ENCODE measurements at regions not wholly inside any gene's neighbourhood (a gene's known extent, or its start where the extent isn't known, plus 50 kb on each side); places are given as distances from the start of the nearest gene placed in this dataset.
A peak's percentile ranks its signal among the peaks of the same experiment; 100 is the strongest.

DNA sequence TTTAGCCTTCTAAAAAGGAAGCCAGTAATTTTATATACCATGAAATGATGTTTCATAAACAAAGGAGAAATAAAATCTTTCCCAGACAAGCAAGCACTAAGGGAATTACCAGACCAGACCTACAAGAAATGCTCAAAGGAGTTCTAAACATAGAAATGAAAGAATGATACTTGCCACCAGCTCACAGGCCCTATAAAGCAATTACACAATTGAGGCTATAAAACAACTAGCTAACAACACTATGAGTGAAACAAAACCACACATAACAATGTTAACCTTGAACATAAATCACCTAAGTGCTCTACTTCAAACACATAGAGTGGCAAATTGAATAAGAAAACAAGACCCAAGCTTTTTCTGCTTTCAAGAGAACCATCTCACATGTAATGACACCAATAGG, 123.8 kb downstream of the BARHL2 start:
- ATAC-seq: no peak
- FAIRE-seq: peak; percentile 41
- intact Hi-C loops (cut with DNase I): no loop called here

GRCh38 chr1:90591970-90592356, 125.1 kb downstream of the BARHL2 start:
- H3K27ac ChIP-seq: no peak overlapping the region
- ATAC-seq (no peak), DNase-seq (no peak), FAIRE-seq (no peak)
- intact Hi-C loops (cut with DNase I): no loop called here
- no peaks in the 10 kb centered on the region for H3K36me3 ChIP-seq
- no peak for TF ChIP-seq CTCF (IDR thresholded peaks at IDR 0.05)
- H3K4me1 ChIP-seq: no peaks in the 10 kb centered on the region
- H3K9me3 ChIP-seq: no peaks in the 10 kb centered on the region
- no peak overlapping the region for H3K4me3 ChIP-seq
- no peaks in the 10 kb centered on the region for H3K27me3 ChIP-seq
- WGBS, 2 donors: 44 to 51% methylated on average over 10 of the region's 10 CpGs

More for the DNA sequence above, 123.8 kb downstream of the BARHL2 start:
- H3K4me3 ChIP-seq: no peak overlapping the region
- no peaks in the 10 kb centered on the region for H3K27me3 ChIP-seq
- H3K36me3 ChIP-seq: no peaks in the 10 kb centered on the region
- TF ChIP-seq CTCF (IDR thresholded peaks at IDR 0.05): no peak
- H3K4me1 ChIP-seq: no peaks in the 10 kb centered on the region
- no peaks in the 10 kb centered on the region for H3K9me3 ChIP-seq
- no peak overlapping the region for H3K27ac ChIP-seq
- DNase-seq: no peak

- H3K27ac ChIP-seq: no peak overlapping the region
- H3K4me1 ChIP-seq: no peaks in the 10 kb centered on the region
- no peaks in the 10 kb centered on the region for H3K9me3 ChIP-seq
- DNase-seq (no peak), FAIRE-seq (no peak), ATAC-seq (no peak)
- intact Hi-C loops (cut with DNase I): no loop called here
- no peak overlapping the region for H3K4me3 ChIP-seq
- no peaks in the 10 kb centered on the region for H3K27me3 ChIP-seq
- WGBS, 2 donors: 53 to 54% methylated on average over 8 of the region's 8 CpGs
- TF ChIP-seq CTCF (IDR thresholded peaks at IDR 0.05): no peak
- H3K36me3 ChIP-seq: no peaks in the 10 kb centered on the region
Observed at GRCh38 chr1:90591355-90591969, 125.6 kb downstream of the BARHL2 start.

DNA sequence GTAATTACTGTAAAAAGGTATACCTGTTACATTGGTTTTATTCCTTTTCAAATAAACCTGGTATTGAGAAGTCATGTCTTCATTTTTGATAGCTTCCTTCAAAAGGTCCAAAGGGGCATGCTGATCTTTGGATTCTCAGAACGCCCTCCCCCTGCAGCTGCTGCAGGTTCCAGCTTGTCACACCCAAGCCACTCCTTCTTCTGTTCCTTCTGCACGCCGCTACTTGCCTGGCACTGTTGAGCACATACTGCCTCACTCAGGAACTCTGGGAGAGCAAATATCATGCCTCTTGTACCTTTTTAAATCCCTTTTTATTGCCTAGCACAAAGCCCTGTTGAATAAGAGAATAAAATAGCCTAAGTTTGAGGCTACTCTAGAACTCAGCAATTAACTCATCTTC, 136.9 kb downstream of the BARHL2 start:
- Histone ChIP-seq H3K9me3 (no peaks in the 10 kb centered on the region), H3K36me3 (no peaks in the 10 kb centered on the region), H3K4me1 (no peaks in the 10 kb centered on the region), H3K4me3 (no peak overlapping the region), H3K27me3 (no peaks in the 10 kb centered on the region), H3K27ac (no peak overlapping the region)
- TF ChIP-seq CTCF (IDR thresholded peaks at IDR 0.05): no peak
- intact Hi-C loops (cut with DNase I): no loop called here
- FAIRE-seq (no peak), DNase-seq (no peak), ATAC-seq (peak in 1 of 4 donors; percentile 47)
- 26 to 36% methylated on average over 3 of the region's 3 CpGs for WGBS, 2 donors

GRCh38 chr1:90579212-90579802, 137.8 kb downstream of the BARHL2 start:
- ATAC-seq (peak in 3 of 4 donors; percentile 82 to 83 (median 82)), FAIRE-seq (peak; percentile 64), DNase-seq (no peak)
- WGBS, 2 donors: 33 to 35% methylated on average over 3 of the region's 3 CpGs
- no peak overlapping the region for H3K4me3 ChIP-seq
- H3K4me1 ChIP-seq: no peaks in the 10 kb centered on the region
- no peaks in the 10 kb centered on the region for H3K9me3 ChIP-seq
- TF ChIP-seq CTCF (IDR thresholded peaks at IDR 0.05): peak; percentile 53 to 76 (median 68)
- H3K27ac ChIP-seq: no peak overlapping the region
- H3K27me3 ChIP-seq: no peaks in the 10 kb centered on the region
- no peaks in the 10 kb centered on the region for H3K36me3 ChIP-seq
- intact Hi-C loops (cut with DNase I): no loop called here

Data from pancreas (tissue), 10 donors.